Astrocyte (in vitro differentiated cells and primary cell): ENCODE measurements at regions not wholly inside any gene's neighbourhood (a gene's known extent, or its start where the extent isn't known, plus 50 kb on each side); places are given as distances from the start of the nearest gene placed in this dataset.

Experiments used
- DNase-seq: peaks from one replicate; pipeline ENCODE4 v3.0.0-alpha.2; 2010; ENCODE audit warnings: low read depth
- FAIRE-seq: peaks from 2 replicates; lab custom pipeline; 2011; peaks lifted over from hg19 to GRCh38; lab: Jason Lieb, UNC
- H2AFZ ChIP-seq: 2 replicates; pipeline ENCODE4 v1.6.0; 2012; ENCODE audit warnings: low read depth, low read length, inconsistent platforms
- H3K27ac ChIP-seq: 2 replicates; pipeline ENCODE4 v1.5.1; 2011; ENCODE audit warnings: low read depth, low read length, inconsistent platforms
- H3K27me3 ChIP-seq: 2 replicates; pipeline ENCODE4 v1.6.0; 2011; ENCODE audit warnings: low read length, inconsistent platforms; ENCODE audit not compliant: insufficient read depth
- H3K36me3 ChIP-seq: 2 replicates; pipeline ENCODE4 v1.5.1; 2011; ENCODE audit warnings: low read length, inconsistent platforms; ENCODE audit not compliant: insufficient read depth
- H3K4me1 ChIP-seq: 2 replicates; pipeline ENCODE4 v1.5.1; 2011; ENCODE audit warnings: low read length, inconsistent platforms; ENCODE audit not compliant: insufficient read depth
- H3K4me2 ChIP-seq: 2 replicates; pipeline ENCODE4 v1.6.0; 2012; ENCODE audit warnings: low read length, inconsistent platforms
- H3K4me3 ChIP-seq: 2 replicates; pipeline ENCODE4 v1.5.1; 2011; ENCODE audit warnings: low read depth, mild to moderate bottlenecking, low read length, inconsistent platforms; ENCODE audit not compliant: insufficient read depth
- H3K79me2 ChIP-seq: 2 replicates; pipeline ENCODE4 v1.6.0; 2012; ENCODE audit warnings: mild to moderate bottlenecking, low read length, inconsistent platforms; ENCODE audit not compliant: insufficient read depth
- H3K9ac ChIP-seq: 2 replicates; pipeline ENCODE4 v1.6.0; 2012; ENCODE audit warnings: mild to moderate bottlenecking, low read length, inconsistent platforms
- H3K9me3 ChIP-seq: 2 replicates; pipeline ENCODE4 v1.5.1; 2012; ENCODE audit warnings: low read depth, mild to moderate bottlenecking, low read length, inconsistent platforms; ENCODE audit not compliant: insufficient read depth
- H4K20me1 ChIP-seq: 2 replicates; pipeline ENCODE4 v1.6.0; 2012; ENCODE audit warnings: low read length, inconsistent platforms; ENCODE audit not compliant: insufficient read depth
- H3K27ac Mint-ChIP-seq: one replicate; pipeline ENCODE4 v1.8.0; 2021; ENCODE audit warnings: mild to moderate bottlenecking, mixed read lengths; ENCODE audit not compliant: unreplicated experiment
- H3K27me3 Mint-ChIP-seq: one replicate; pipeline ENCODE4 v1.8.0; 2021; ENCODE audit warnings: low read depth, mixed read lengths; ENCODE audit not compliant: unreplicated experiment
- H3K36me3 Mint-ChIP-seq: one replicate; pipeline ENCODE4 v1.8.0; 2021; ENCODE audit warnings: low read depth, mixed read lengths; ENCODE audit not compliant: unreplicated experiment
- H3K4me1 Mint-ChIP-seq: one replicate; pipeline ENCODE4 v1.8.0; 2021; ENCODE audit warnings: low read depth, mixed read lengths; ENCODE audit not compliant: unreplicated experiment
- H3K4me3 Mint-ChIP-seq: one replicate; pipeline ENCODE4 v1.8.0; 2021; ENCODE audit warnings: mild to moderate bottlenecking, moderate library complexity, mixed read lengths; ENCODE audit not compliant: unreplicated experiment
- H3K9me3 Mint-ChIP-seq: one replicate; pipeline ENCODE4 v1.8.0; 2021; ENCODE audit warnings: mild to moderate bottlenecking, mixed read lengths; ENCODE audit not compliant: unreplicated experiment
- EZH2 ChIP-seq: IDR thresholded peaks from 2 replicates; pipeline ENCODE4 v1.6.1; 2012; ENCODE audit warnings: mild to moderate bottlenecking, low read length, inconsistent platforms; ENCODE audit not compliant: insufficient read depth
- TF ChIP-seq, protein P1 (sequence below): IDR thresholded peaks from 2 replicates; pipeline ENCODE4 v1.5.1; 2011; ENCODE audit warnings: low read depth, mild to moderate bottlenecking, inconsistent platforms, low read length, moderate library complexity; ENCODE audit not compliant: insufficient read depth

DNA sequence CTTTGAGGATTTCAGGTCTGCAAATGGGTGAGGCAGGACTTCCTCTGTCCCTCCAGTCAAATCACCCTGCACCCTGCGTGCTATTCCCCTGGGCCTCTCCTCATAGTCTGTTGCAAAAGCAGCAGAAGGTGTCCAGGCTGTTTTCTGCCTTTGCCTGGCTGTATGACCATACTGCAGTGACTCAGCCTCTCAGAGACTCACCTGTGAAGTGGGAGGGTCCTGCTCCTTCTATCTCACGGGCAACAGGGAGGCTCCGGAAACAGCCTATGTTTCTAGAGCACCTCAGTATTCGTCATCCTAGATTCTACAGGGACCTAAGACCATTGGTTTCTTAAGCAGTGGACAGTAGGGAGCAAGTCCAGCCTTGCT, 216.4 kb downstream of the TLE3 start:
- Histone ChIP-seq H3K4me1 (peaks cover 6% of the 10 kb centered on the region), H3K79me2 (no peaks in the 10 kb centered on the region), H3K27me3 (peaks cover 2% of the 10 kb centered on the region), H3K9me3 (no peaks in the 10 kb centered on the region), H3K4me2 (no peak overlapping the region), H3K9ac (no peak overlapping the region), H3K4me3 (no peak overlapping the region), H3K36me3 (no peaks in the 10 kb centered on the region), H2AFZ (no peak overlapping the region), H3K27ac (no peak overlapping the region), H4K20me1 (no peaks in the 10 kb centered on the region)
- H3K9me3 Mint-ChIP-seq, result peaks cover 12% of the 10 kb centered on the region
- TF ChIP-seq, protein P1, sequence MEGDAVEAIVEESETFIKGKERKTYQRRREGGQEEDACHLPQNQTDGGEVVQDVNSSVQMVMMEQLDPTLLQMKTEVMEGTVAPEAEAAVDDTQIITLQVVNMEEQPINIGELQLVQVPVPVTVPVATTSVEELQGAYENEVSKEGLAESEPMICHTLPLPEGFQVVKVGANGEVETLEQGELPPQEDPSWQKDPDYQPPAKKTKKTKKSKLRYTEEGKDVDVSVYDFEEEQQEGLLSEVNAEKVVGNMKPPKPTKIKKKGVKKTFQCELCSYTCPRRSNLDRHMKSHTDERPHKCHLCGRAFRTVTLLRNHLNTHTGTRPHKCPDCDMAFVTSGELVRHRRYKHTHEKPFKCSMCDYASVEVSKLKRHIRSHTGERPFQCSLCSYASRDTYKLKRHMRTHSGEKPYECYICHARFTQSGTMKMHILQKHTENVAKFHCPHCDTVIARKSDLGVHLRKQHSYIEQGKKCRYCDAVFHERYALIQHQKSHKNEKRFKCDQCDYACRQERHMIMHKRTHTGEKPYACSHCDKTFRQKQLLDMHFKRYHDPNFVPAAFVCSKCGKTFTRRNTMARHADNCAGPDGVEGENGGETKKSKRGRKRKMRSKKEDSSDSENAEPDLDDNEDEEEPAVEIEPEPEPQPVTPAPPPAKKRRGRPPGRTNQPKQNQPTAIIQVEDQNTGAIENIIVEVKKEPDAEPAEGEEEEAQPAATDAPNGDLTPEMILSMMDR, result no peak
- no peak for TF ChIP-seq EZH2
- peaks cover 6% of the 10 kb centered on the region for H3K36me3 Mint-ChIP-seq
- no peaks in the 10 kb centered on the region for H3K4me1 Mint-ChIP-seq
- no peak overlapping the region for H3K27ac Mint-ChIP-seq
- H3K27me3 Mint-ChIP-seq, result peaks cover 31% of the 10 kb centered on the region
- FAIRE-seq (no peak), DNase-seq (no peak)
- H3K4me3 Mint-ChIP-seq, result no peak overlapping the region

DNA sequence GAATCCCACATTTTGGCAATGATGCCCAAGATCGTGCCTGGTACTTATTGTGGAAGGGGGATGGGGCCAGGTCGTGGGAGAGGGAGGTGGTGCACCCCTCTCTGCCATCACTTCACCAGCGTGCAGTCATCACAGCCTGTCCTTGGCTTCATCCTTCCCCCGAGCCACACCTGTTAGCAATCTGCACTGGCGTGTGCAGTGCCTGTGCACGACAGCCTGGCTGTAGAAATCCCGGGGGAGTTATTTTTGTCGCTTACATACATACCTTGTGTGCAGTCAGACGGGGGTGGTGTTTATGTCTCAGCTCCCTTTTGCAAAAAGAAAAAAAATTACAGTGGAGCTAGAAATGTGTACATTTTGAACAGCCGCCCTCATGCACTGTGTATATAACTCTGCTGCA, 216.0 kb downstream of the TLE3 start:
- Histone ChIP-seq H3K27ac (no peak overlapping the region), H2AFZ (no peak overlapping the region), H3K36me3 (no peaks in the 10 kb centered on the region), H4K20me1 (no peaks in the 10 kb centered on the region), H3K9ac (no peak overlapping the region), H3K27me3 (peaks cover 5% of the 10 kb centered on the region), H3K9me3 (no peaks in the 10 kb centered on the region), H3K4me1 (peaks cover 6% of the 10 kb centered on the region), H3K4me2 (no peak overlapping the region), H3K79me2 (no peaks in the 10 kb centered on the region), H3K4me3 (no peak overlapping the region)
- peaks cover 29% of the 10 kb centered on the region for H3K27me3 Mint-ChIP-seq
- H3K4me3 Mint-ChIP-seq, result no peak overlapping the region
- no peak overlapping the region for H3K27ac Mint-ChIP-seq
- no peaks in the 10 kb centered on the region for H3K4me1 Mint-ChIP-seq
- DNase-seq (no peak), FAIRE-seq (no peak)
- peaks cover 6% of the 10 kb centered on the region for H3K36me3 Mint-ChIP-seq
- TF ChIP-seq, protein P1, result no peak
- no peak for TF ChIP-seq EZH2
- H3K9me3 Mint-ChIP-seq, result peaks cover 9% of the 10 kb centered on the region

DNA sequence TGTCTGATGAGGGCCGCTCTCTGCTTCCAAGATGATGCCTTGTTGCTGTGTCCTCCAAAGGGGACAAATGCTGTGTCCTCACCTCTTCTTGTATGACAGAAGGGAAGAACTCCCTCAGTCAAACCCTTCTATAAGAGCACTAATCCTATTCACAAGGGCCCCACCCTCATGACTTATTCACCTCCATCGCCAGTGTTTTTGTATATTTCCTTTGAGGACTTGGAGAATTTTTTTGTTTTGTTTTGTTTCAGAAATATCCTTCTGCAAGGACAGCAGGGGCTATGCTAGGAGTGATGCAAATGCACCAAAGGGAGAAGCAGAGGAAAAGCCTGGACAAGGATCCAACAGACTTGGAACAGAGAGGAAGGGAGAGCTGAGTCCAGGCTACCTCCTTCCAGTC, 214.4 kb downstream of the TLE3 start:
- Histone ChIP-seq H4K20me1 (no peaks in the 10 kb centered on the region), H3K27me3 (peaks cover 8% of the 10 kb centered on the region), H3K27ac (no peak overlapping the region), H2AFZ (no peak overlapping the region), H3K4me2 (no peak overlapping the region), H3K79me2 (no peaks in the 10 kb centered on the region), H3K9me3 (no peaks in the 10 kb centered on the region), H3K9ac (no peak overlapping the region), H3K4me3 (no peak overlapping the region), H3K36me3 (no peaks in the 10 kb centered on the region), H3K4me1 (peaks cover 6% of the 10 kb centered on the region)
- H3K27me3 Mint-ChIP-seq, result peaks cover 36% of the 10 kb centered on the region
- no peaks in the 10 kb centered on the region for H3K4me1 Mint-ChIP-seq
- H3K9me3 Mint-ChIP-seq, result peaks cover 10% of the 10 kb centered on the region
- TF ChIP-seq, protein P1, result no peak
- no peak for TF ChIP-seq EZH2
- H3K27ac Mint-ChIP-seq, result no peak overlapping the region
- DNase-seq (no peak), FAIRE-seq (no peak)
- H3K4me3 Mint-ChIP-seq, result no peak overlapping the region
- H3K36me3 Mint-ChIP-seq, result peaks cover 6% of the 10 kb centered on the region
